ENCODE measurements at regions not wholly inside any gene's neighbourhood (a gene's known extent, or its start where the extent isn't known, plus 50 kb on each side); places are given as distances from the start of the nearest gene placed in this dataset.

DNA sequence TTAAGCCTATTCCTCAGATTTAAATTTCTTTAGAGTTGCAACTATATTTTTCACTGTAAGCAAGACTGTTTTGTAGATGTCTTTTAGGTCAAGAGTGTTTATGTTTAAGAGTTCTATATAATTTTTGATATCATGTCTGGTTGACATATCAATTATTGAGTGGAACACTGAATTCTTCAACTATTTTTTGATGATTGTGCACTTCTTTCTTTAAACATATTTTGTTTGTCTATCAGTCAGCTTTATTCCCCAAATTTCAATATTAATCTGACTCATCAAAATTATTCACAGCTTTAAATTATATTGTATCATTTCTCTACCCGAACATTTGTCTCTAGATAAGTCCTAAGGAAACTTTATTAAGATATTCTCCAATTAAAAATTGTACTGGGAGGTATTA, 933.6 kb upstream of the ROBO1 start:
- H3K36me3 ChIP-seq = no peaks in the 10 kb centered on the region

DNA sequence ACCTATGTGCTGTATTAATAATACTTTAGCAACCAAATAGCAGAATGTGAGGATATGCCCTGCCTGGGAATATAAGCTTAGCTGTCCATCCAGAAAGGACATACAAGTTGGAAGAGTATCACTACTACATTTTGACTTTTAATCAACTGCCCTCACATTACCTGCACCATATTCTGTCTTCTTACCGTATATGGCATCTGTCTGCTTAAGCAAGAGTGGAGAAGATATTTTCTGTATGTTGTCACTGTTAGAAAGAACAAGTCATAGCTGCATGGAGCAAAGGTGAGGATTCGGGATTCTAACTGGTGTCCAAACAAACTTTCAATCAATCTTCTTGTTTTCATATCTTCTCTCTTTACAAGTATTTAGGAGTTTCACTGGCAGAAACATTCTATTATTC, 929.5 kb upstream of the ROBO1 start:
- no peak overlapping the region for H3K4me3 ChIP-seq
- H3K27ac ChIP-seq = no peak overlapping the region
- TF ChIP-seq, protein P1, sequence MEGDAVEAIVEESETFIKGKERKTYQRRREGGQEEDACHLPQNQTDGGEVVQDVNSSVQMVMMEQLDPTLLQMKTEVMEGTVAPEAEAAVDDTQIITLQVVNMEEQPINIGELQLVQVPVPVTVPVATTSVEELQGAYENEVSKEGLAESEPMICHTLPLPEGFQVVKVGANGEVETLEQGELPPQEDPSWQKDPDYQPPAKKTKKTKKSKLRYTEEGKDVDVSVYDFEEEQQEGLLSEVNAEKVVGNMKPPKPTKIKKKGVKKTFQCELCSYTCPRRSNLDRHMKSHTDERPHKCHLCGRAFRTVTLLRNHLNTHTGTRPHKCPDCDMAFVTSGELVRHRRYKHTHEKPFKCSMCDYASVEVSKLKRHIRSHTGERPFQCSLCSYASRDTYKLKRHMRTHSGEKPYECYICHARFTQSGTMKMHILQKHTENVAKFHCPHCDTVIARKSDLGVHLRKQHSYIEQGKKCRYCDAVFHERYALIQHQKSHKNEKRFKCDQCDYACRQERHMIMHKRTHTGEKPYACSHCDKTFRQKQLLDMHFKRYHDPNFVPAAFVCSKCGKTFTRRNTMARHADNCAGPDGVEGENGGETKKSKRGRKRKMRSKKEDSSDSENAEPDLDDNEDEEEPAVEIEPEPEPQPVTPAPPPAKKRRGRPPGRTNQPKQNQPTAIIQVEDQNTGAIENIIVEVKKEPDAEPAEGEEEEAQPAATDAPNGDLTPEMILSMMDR (IDR thresholded peaks at IDR 0.05) = no peak
- TF ChIP-seq POLR2A (IDR thresholded peaks at IDR 0.05) (no peak), EP300 (IDR thresholded peaks at IDR 0.05) (no peak)
- no peaks in the 10 kb centered on the region for H3K4me1 ChIP-seq
- no peaks in the 10 kb centered on the region for H3K9me3 ChIP-seq
- no peak for DNase-seq (ENCODE audit: low spot score in 2 of 2)
- no peaks in the 10 kb centered on the region for H3K36me3 ChIP-seq
- 86 to 87% methylated on average over 2 of the region's 2 CpGs for WGBS, 2 donors
- no peaks in the 10 kb centered on the region for H3K27me3 ChIP-seq

More for the DNA sequence above, 933.6 kb upstream of the ROBO1 start:
- TF ChIP-seq, protein P1 (IDR thresholded peaks at IDR 0.05) = no peak
- no peak for TF ChIP-seq POLR2A (IDR thresholded peaks at IDR 0.05)
- TF ChIP-seq EP300 (IDR thresholded peaks at IDR 0.05) = no peak
- DNase-seq (ENCODE audit: low spot score in 2 of 2) = no peak
- Histone ChIP-seq H3K4me1 (no peaks in the 10 kb centered on the region), H3K9me3 (peaks cover 0 to 15% (median 0%) of the 10 kb centered on the region in 4 donors), H3K27ac (no peak overlapping the region), H3K4me3 (no peak overlapping the region), H3K27me3 (no peaks in the 10 kb centered on the region)
- WGBS, 2 donors = 82 to 84% methylated on average over 1 of the region's 1 CpG

DNA sequence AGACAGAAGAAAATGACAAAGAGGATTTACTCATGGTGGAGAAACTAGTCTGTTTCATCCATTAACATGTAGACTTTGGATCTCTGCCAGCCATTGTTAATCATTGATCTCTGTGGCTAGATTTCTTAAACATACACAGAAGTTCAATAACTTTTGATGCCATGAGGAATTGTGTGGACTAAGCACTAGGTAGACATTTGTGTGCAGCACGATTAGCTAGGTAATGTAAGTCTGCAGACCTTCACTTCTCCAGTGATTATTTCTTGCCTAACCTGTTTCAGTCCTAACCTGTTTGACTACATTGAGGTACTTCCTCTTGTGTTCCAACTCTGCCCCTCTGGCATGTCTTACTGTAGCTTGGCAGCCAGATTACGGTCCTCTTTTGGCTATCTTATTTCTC, 928.5 kb upstream of the ROBO1 start:
- no peaks in the 10 kb centered on the region for H3K9me3 ChIP-seq
- no peak overlapping the region for H3K4me3 ChIP-seq
- 62 to 66% methylated on average over 2 of the region's 2 CpGs for WGBS, 2 donors
- H3K27me3 ChIP-seq = no peaks in the 10 kb centered on the region
- DNase-seq (ENCODE audit: low spot score in 2 of 2) = no peak
- TF ChIP-seq, protein P1 (IDR thresholded peaks at IDR 0.05) = no peak
- TF ChIP-seq POLR2A (IDR thresholded peaks at IDR 0.05) (no peak), EP300 (IDR thresholded peaks at IDR 0.05) (no peak)
- H3K36me3 ChIP-seq = no peaks in the 10 kb centered on the region
- H3K27ac ChIP-seq = no peak overlapping the region
- H3K4me1 ChIP-seq = no peaks in the 10 kb centered on the region

DNA sequence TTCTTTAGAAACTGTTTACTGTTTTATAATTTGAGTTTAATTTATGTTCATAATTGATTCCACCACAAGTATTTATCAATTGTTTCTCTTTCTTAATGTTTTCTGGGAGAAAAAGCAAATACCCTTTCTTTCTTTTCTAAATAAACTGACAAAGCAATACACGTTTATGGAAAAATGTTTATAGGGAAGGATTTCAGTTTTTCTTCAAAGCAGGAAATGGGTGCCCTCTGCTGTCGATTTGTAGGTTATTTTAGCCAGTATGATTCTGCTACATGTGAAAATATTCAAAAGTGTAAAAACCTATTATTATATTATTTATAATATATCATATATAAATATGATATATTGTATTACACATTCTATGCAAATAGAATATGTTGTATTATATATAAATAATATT, 921.0 kb upstream of the ROBO1 start:
- WGBS, 2 donors = 3% methylated on average over 2 of the region's 2 CpGs
- Histone ChIP-seq H3K36me3 (no peaks in the 10 kb centered on the region), H3K4me3 (no peak overlapping the region), H3K27ac (no peak overlapping the region), H3K4me1 (no peaks in the 10 kb centered on the region), H3K27me3 (no peaks in the 10 kb centered on the region), H3K9me3 (no peaks in the 10 kb centered on the region)
- no peak for TF ChIP-seq POLR2A (IDR thresholded peaks at IDR 0.05)
- TF ChIP-seq, protein P1 (IDR thresholded peaks at IDR 0.05) = peak in 2 of 5 experiments; percentile 11 to 24
- no peak for DNase-seq (ENCODE audit: low spot score in 2 of 2)

DNA sequence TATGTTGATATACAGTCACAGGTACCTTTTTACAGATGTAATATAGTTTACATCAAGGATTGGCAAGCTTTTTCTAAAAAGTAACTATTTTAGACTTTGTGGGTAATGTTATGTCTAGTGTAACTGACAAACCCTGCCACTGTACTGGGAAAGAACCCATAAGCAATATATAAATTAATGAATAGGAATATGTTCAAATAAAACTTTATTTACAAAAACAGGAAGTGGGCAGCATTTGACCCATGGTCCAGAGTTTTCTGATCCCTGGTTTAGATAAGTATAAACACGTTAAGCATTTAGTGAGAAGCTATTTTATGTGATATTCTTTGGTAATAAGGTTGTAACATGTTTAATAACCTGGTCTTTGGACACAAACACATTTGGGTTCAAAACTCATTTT, 915.2 kb upstream of the ROBO1 start:
- WGBS, 2 donors = 71 to 84% methylated on average over 1 of the region's 1 CpG
- Histone ChIP-seq H3K4me3 (no peak overlapping the region), H3K36me3 (no peaks in the 10 kb centered on the region), H3K27ac (no peak overlapping the region), H3K4me1 (no peaks in the 10 kb centered on the region), H3K27me3 (no peaks in the 10 kb centered on the region), H3K9me3 (peaks cover 0 to 3% (median 0%) of the 10 kb centered on the region in 4 donors)
- no peak for DNase-seq (ENCODE audit: low spot score in 2 of 2)
- TF ChIP-seq, protein P1 (IDR thresholded peaks at IDR 0.05) = no peak
- no peak for TF ChIP-seq POLR2A (IDR thresholded peaks at IDR 0.05)
- TF ChIP-seq EP300 (IDR thresholded peaks at IDR 0.05) = no peak

All from tibial nerve (tissue), 4 donors.